HEK293 (cell line): ENCODE measurements at regions not wholly inside any gene's neighbourhood (a gene's known extent, or its start where the extent isn't known, plus 50 kb on each side); places are given as distances from the start of the nearest gene placed in this dataset.

ENCODE experiments used
- CTCF ChIA-PET: fragments of 350-600 bp; formaldehyde crosslinking; extraction: SDS; loops from one replicate; lab custom pipeline; 2021; ENCODE audit warnings: antibody characterized with exemption; lab: Yijun Ruan, JAX
- POLR2A ChIA-PET: fragments of 300-600 bp; formaldehyde crosslinking; extraction: SDS; loops from one replicate; lab custom pipeline; 2020; ENCODE audit warnings: antibody characterized with exemption, inconsistent platforms; lab: Yijun Ruan, JAX
- H3K27ac ChIP-seq: fragments of 200-500 bp; sonication (Bioruptor generic); 2 replicates; pipeline ENCODE4 v1.5.1; 2014; ENCODE audit warnings: low read depth, low read length, control low read depth, inconsistent platforms; ENCODE audit errors: extremely low read depth
- H3K36me3 ChIP-seq, 2 experiments: fragments of 200-500 bp in 1 of 2; sonication (Bioruptor generic) in 1 of 2; 1 replicate in 1 of 2; 2 replicates in 1 of 2; pipeline ENCODE4 v1.5.1; 2014 to 2017; ENCODE audit warnings: inconsistent platforms in 2 of 2, low read length in 2 of 2; ENCODE audit not compliant: control insufficient read depth in 2 of 2, insufficient read depth in 1 of 2
- H3K4me1 ChIP-seq: fragments of 200-500 bp; sonication (Bioruptor generic); 2 replicates; pipeline ENCODE4 v1.5.1; 2014; ENCODE audit warnings: mild to moderate bottlenecking, low read length, inconsistent platforms; ENCODE audit not compliant: control insufficient read depth, insufficient read depth
- H3K4me3 ChIP-seq: 2 replicates; pipeline ENCODE4 v1.5.1; 2011; ENCODE audit warnings: low read depth, mild to moderate bottlenecking, control low read depth, low read length, moderate library complexity
- H3K9me3 ChIP-seq: fragments of 200-500 bp; sonication (Bioruptor generic); 2 replicates; pipeline ENCODE4 v1.5.1; 2014; ENCODE audit warnings: low read depth, low read length, inconsistent platforms; ENCODE audit not compliant: control insufficient read depth, insufficient read depth
- GLI4 ChIP-seq: fragments of 450-650 bp; formaldehyde crosslinking; IDR thresholded peaks from 2 replicates; pipeline ENCODE4 v1.5.1; 2016; ENCODE audit warnings: missing biosample characterization, missing genetic modification characterization
- KLF7 ChIP-seq: fragments of 450-650 bp; formaldehyde crosslinking; IDR thresholded peaks from 2 replicates; pipeline ENCODE4 v1.5.1; 2016; ENCODE audit warnings: missing biosample characterization, missing genetic modification characterization, borderline replicate concordance
- KLF9 ChIP-seq: fragments of 450-650 bp; formaldehyde crosslinking; IDR thresholded peaks from 2 replicates; pipeline ENCODE4 v1.5.1; 2016; ENCODE audit warnings: missing biosample characterization, missing genetic modification characterization, low read depth
- RBAK ChIP-seq: fragments of 450-650 bp; formaldehyde crosslinking; IDR thresholded peaks from 2 replicates; pipeline ENCODE4 v1.5.1; 2016; ENCODE audit warnings: missing biosample characterization, missing genetic modification characterization
- SETDB1 ChIP-seq: IDR thresholded peaks from one replicate; pipeline ENCODE4 v1.6.1; 2017; ENCODE audit warnings: mild to moderate bottlenecking, low read length, moderate library complexity, mixed read lengths; ENCODE audit not compliant: insufficient read length
- SP3 ChIP-seq: fragments of 450-650 bp; formaldehyde crosslinking; IDR thresholded peaks from 2 replicates; pipeline ENCODE4 v1.5.1; 2016; ENCODE audit warnings: missing biosample characterization, missing genetic modification characterization
- WT1 ChIP-seq: fragments of 450-650 bp; formaldehyde crosslinking; IDR thresholded peaks from 2 replicates; pipeline ENCODE4 v1.5.1; 2016; ENCODE audit warnings: missing biosample characterization, missing genetic modification characterization
- YY2 ChIP-seq: fragments of 450-650 bp; formaldehyde crosslinking; IDR thresholded peaks from 2 replicates; pipeline ENCODE4 v1.5.1; 2016; ENCODE audit warnings: missing biosample characterization, missing genetic modification characterization
- ZBTB21 ChIP-seq: fragments of 450-650 bp; formaldehyde crosslinking; IDR thresholded peaks from 2 replicates; pipeline ENCODE4 v1.5.1; 2017; ENCODE audit warnings: missing biosample characterization, missing genetic modification characterization
- ZFP41 ChIP-seq: fragments of 450-650 bp; formaldehyde crosslinking; IDR thresholded peaks from 2 replicates; pipeline ENCODE4 v1.5.1; 2016; ENCODE audit warnings: missing biosample characterization, missing genetic modification characterization, borderline replicate concordance
- ZFP69B ChIP-seq: fragments of 450-650 bp; formaldehyde crosslinking; IDR thresholded peaks from 2 replicates; pipeline ENCODE4 v1.5.1; 2016; ENCODE audit warnings: missing biosample characterization, missing genetic modification characterization
- ZNF133 ChIP-seq: fragments of 450-650 bp; formaldehyde crosslinking; IDR thresholded peaks from 2 replicates; pipeline ENCODE4 v1.5.1; 2016; ENCODE audit warnings: missing biosample characterization, missing genetic modification characterization
- ZNF155 ChIP-seq: fragments of 450-650 bp; formaldehyde crosslinking; IDR thresholded peaks from 2 replicates; pipeline ENCODE4 v1.5.1; 2016; ENCODE audit warnings: missing biosample characterization, missing genetic modification characterization
- ZNF184 ChIP-seq: fragments of 450-650 bp; IDR thresholded peaks from 2 replicates; pipeline ENCODE4 v1.5.1; 2018; ENCODE audit warnings: missing biosample characterization, mild to moderate bottlenecking, missing genetic modification characterization
- ZNF266 ChIP-seq: fragments of 450-650 bp; formaldehyde crosslinking; IDR thresholded peaks from 2 replicates; pipeline ENCODE4 v1.5.1; 2016; ENCODE audit warnings: missing biosample characterization, missing genetic modification characterization, low read depth
- ZNF280D ChIP-seq: fragments of 450-650 bp; formaldehyde crosslinking; IDR thresholded peaks from 2 replicates; pipeline ENCODE4 v1.5.1; 2016; ENCODE audit warnings: missing biosample characterization, missing genetic modification characterization
- ZNF292 ChIP-seq: fragments of 450-650 bp; formaldehyde crosslinking; IDR thresholded peaks from 2 replicates; pipeline ENCODE4 v1.5.1; 2016; ENCODE audit warnings: low read depth, missing biosample characterization, missing genetic modification characterization, borderline replicate concordance
- ZNF394 ChIP-seq: fragments of 450-650 bp; formaldehyde crosslinking; IDR thresholded peaks from 2 replicates; pipeline ENCODE4 v1.5.1; 2016; ENCODE audit warnings: missing biosample characterization, missing genetic modification characterization, mild to moderate bottlenecking, moderate library complexity, borderline replicate concordance
- ZNF433 ChIP-seq: fragments of 450-650 bp; formaldehyde crosslinking; IDR thresholded peaks from 2 replicates; pipeline ENCODE4 v1.5.1; 2016; ENCODE audit warnings: missing biosample characterization, missing genetic modification characterization, low read depth
- ZNF558 ChIP-seq: fragments of 450-650 bp; formaldehyde crosslinking; IDR thresholded peaks from 2 replicates; pipeline ENCODE4 v1.5.1; 2016; ENCODE audit warnings: missing biosample characterization, missing genetic modification characterization
- ZNF585B ChIP-seq: fragments of 450-650 bp; formaldehyde crosslinking; IDR thresholded peaks from 2 replicates; pipeline ENCODE4 v1.5.1; 2016; ENCODE audit warnings: missing biosample characterization, missing genetic modification characterization
- ZNF658 ChIP-seq: fragments of 450-650 bp; formaldehyde crosslinking; IDR thresholded peaks from 2 replicates; pipeline ENCODE4; 2016; ENCODE audit warnings: missing biosample characterization, missing genetic modification characterization
- ZNF692 ChIP-seq: fragments of 450-650 bp; formaldehyde crosslinking; IDR thresholded peaks from 2 replicates; pipeline ENCODE4 v1.5.1; 2016; ENCODE audit warnings: missing biosample characterization, missing genetic modification characterization
- ZSCAN23 ChIP-seq: fragments of 450-650 bp; formaldehyde crosslinking; IDR thresholded peaks from 2 replicates; pipeline ENCODE4 v1.5.1; 2016; ENCODE audit warnings: missing biosample characterization, missing genetic modification characterization

- no peak overlapping the region for H3K27ac ChIP-seq
- H3K4me3 ChIP-seq = no peak overlapping the region
- no peaks in the 10 kb centered on the region for H3K36me3 ChIP-seq
- ChIA-PET CTCF (no interaction called here), POLR2A (no interaction called here)
- no peaks in the 10 kb centered on the region for H3K9me3 ChIP-seq
- TF ChIP-seq ZBTB21 = no peak
- TF ChIP-seq ZNF558 (tag by site-specific recombination) = no peak
- no peak for TF ChIP-seq YY2 (tag by site-specific recombination)
- no peak for TF ChIP-seq ZNF280D (tag by site-specific recombination)
- TF ChIP-seq ZNF266 (tag by site-specific recombination) = no peak
- no peak for TF ChIP-seq ZNF184 (tag by site-specific recombination)
- H3K4me1 ChIP-seq = no peaks in the 10 kb centered on the region
Measured at GRCh38 chr11:115052601-115053000, 374.3 kb downstream of the NXPE2 start.

GRCh38 chr11:115054570-115055538 is 376.5 kb downstream of the NXPE2 start:
- no peak overlapping the region for H3K27ac ChIP-seq
- H3K36me3 ChIP-seq = no peaks in the 10 kb centered on the region
- H3K4me3 ChIP-seq = no peak overlapping the region
- no peaks in the 10 kb centered on the region for H3K9me3 ChIP-seq
- H3K4me1 ChIP-seq = no peaks in the 10 kb centered on the region
- TF ChIP-seq SETDB1 (no peak), ZNF133 (tag by site-specific recombination) (no peak), SP3 (tag by site-specific recombination) (no peak), ZFP69B (tag by site-specific recombination) (no peak), ZNF155 (tag by site-specific recombination) (no peak), ZFP41 (no peak), ZNF394 (tag by site-specific recombination) (no peak), ZNF658 (tag by site-specific recombination) (no peak), ZNF692 (tag by site-specific recombination) (no peak), KLF9 (no peak), ZSCAN23 (tag by site-specific recombination) (no peak), WT1 (no peak), ZNF558 (tag by site-specific recombination) (no peak), ZNF585B (tag by site-specific recombination) (no peak), ZNF292 (tag by site-specific recombination) (no peak), ZNF433 (no peak), KLF7 (tag by site-specific recombination) (no peak), GLI4 (tag by site-specific recombination) (no peak), RBAK (tag by site-specific recombination) (no peak)
- TF ChIP-seq, all 188 proteins: peak for 0
- ChIA-PET CTCF (no interaction called here), POLR2A (no interaction called here)
